MCF 10A (cell line): ENCODE measurements at regions not wholly inside any gene's neighbourhood (a gene's known extent, or its start where the extent isn't known, plus 50 kb on each side); places are given as distances from the start of the nearest gene placed in this dataset.
"Not testable (repeated sequence)": the region's sequence is repeated elsewhere in the genome, so short reads cannot be mapped to it uniquely, and the experiment has no call there.

Experiments
- BruUV-seq: library from RNA; stranded (reverse); fragments of 400-500 nt; replicated peaks from 2 replicates; lab custom pipeline; 2021; lab: Mats Ljungman, UMichigan
- CTCF ChIA-PET: fragments of 300-600 bp; sonication (Branson Sonifier 250); formaldehyde crosslinking; extraction: SDS; loops from one replicate; lab custom pipeline; 2021; ENCODE audit warnings: antibody characterized with exemption, inconsistent platforms; lab: Yijun Ruan, JAX
- POLR2A ChIA-PET: fragments of 300-600, 350-650 bp; sonication (Branson Sonifier 250); formaldehyde crosslinking; extraction: SDS; loops from one replicate; lab custom pipeline; 2020; ENCODE audit warnings: antibody characterized with exemption, inconsistent platforms; lab: Yijun Ruan, JAX
- DNase-seq: peaks from one replicate; pipeline ENCODE4 v3.0.0-alpha.2; 2018; ENCODE audit not compliant: unreplicated experiment
- H3K27ac Mint-ChIP-seq: one replicate; pipeline ENCODE4 v1.8.0; 2022; ENCODE audit warnings: mild to moderate bottlenecking, low read depth, mixed read lengths; ENCODE audit not compliant: unreplicated experiment
- H3K27me3 Mint-ChIP-seq: one replicate; pipeline ENCODE4 v1.8.0; 2022; ENCODE audit warnings: mixed read lengths; ENCODE audit not compliant: insufficient read depth, unreplicated experiment
- H3K36me3 Mint-ChIP-seq: one replicate; pipeline ENCODE4 v1.8.0; 2022; ENCODE audit warnings: mild to moderate bottlenecking, moderate library complexity, mixed read lengths; ENCODE audit not compliant: insufficient read depth, unreplicated experiment
- H3K4me1 Mint-ChIP-seq: one replicate; pipeline ENCODE4 v1.8.0; 2022; ENCODE audit warnings: mixed read lengths; ENCODE audit not compliant: insufficient read depth, unreplicated experiment
- H3K4me3 Mint-ChIP-seq: one replicate; pipeline ENCODE4 v1.8.0; 2022; ENCODE audit warnings: mild to moderate bottlenecking, moderate library complexity, mixed read lengths; ENCODE audit not compliant: unreplicated experiment
- H3K9me3 Mint-ChIP-seq: one replicate; pipeline ENCODE4 v1.8.0; 2022; ENCODE audit warnings: mixed read lengths; ENCODE audit not compliant: unreplicated experiment
- intact Hi-C: fragments of 100-400 bp; cut with micrococcal nuclease; formaldehyde crosslinking; loops from 2 replicates; pipeline ENCODE4 v1.14.1; 2022
- TF ChIP-seq, protein P1 (sequence below): fragments of 200-600 bp; IDR thresholded peaks from one replicate; pipeline ENCODE4 v1.8.0; 2022; ENCODE audit warnings: antibody characterized with exemption, mild to moderate bottlenecking; ENCODE audit not compliant: unreplicated experiment

DNA sequence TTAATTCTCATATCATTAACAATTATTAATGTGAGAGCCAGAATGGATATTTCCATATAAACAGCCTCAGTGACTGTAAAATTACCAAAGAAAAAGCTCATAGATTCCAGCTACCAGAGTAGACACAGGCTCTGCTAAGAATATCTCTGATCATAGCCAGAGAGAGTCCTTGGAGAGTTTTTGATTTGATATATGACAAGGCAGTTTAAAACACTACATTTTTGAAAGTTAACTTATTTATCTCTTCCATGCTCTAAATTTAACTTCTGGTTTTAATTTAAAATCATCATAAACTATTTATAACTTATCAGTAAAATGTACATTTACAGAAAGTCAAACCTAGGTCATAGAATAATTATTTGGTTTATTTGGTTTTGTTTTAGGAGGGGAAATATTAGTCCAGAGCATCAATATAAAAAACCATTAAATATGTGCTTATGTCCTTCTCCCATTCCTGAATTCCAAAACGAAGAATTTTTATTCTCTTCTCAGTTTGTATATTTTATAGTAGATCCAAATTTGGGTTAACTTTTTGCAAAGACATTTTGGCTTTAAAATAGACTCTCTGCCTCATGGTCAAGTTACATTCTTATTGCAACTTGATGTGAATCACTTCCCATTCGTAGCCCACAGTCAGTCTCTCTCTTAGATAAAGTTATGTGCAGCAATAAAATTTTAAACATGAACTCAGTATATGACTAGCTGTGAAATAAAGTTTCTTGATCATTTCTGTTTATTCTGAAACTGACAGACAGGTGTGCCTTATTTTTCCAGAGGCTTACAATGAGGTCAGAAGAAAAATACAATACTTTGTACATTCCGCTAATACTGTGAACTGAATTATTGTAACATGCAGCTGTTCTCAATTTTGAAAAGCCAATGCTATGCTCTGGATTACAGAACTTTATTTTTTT, 267.1 kb downstream of the PAPSS1 start:
- no peaks in the 10 kb centered on the region for H3K27me3 Mint-ChIP-seq
- no peak overlapping the region for H3K27ac Mint-ChIP-seq
- H3K9me3 Mint-ChIP-seq: no peaks in the 10 kb centered on the region
- DNase-seq: no peak
- TF ChIP-seq, protein P1, sequence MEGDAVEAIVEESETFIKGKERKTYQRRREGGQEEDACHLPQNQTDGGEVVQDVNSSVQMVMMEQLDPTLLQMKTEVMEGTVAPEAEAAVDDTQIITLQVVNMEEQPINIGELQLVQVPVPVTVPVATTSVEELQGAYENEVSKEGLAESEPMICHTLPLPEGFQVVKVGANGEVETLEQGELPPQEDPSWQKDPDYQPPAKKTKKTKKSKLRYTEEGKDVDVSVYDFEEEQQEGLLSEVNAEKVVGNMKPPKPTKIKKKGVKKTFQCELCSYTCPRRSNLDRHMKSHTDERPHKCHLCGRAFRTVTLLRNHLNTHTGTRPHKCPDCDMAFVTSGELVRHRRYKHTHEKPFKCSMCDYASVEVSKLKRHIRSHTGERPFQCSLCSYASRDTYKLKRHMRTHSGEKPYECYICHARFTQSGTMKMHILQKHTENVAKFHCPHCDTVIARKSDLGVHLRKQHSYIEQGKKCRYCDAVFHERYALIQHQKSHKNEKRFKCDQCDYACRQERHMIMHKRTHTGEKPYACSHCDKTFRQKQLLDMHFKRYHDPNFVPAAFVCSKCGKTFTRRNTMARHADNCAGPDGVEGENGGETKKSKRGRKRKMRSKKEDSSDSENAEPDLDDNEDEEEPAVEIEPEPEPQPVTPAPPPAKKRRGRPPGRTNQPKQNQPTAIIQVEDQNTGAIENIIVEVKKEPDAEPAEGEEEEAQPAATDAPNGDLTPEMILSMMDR: no peak
- intact Hi-C loops: no loop called here
- CTCF ChIA-PET: no interaction called here
- H3K36me3 Mint-ChIP-seq: no peaks in the 10 kb centered on the region
- no peak overlapping the region for H3K4me3 Mint-ChIP-seq
- POLR2A ChIA-PET: no interaction called here
- no TSS peak for BruUV-seq
- no peaks in the 10 kb centered on the region for H3K4me1 Mint-ChIP-seq

DNA sequence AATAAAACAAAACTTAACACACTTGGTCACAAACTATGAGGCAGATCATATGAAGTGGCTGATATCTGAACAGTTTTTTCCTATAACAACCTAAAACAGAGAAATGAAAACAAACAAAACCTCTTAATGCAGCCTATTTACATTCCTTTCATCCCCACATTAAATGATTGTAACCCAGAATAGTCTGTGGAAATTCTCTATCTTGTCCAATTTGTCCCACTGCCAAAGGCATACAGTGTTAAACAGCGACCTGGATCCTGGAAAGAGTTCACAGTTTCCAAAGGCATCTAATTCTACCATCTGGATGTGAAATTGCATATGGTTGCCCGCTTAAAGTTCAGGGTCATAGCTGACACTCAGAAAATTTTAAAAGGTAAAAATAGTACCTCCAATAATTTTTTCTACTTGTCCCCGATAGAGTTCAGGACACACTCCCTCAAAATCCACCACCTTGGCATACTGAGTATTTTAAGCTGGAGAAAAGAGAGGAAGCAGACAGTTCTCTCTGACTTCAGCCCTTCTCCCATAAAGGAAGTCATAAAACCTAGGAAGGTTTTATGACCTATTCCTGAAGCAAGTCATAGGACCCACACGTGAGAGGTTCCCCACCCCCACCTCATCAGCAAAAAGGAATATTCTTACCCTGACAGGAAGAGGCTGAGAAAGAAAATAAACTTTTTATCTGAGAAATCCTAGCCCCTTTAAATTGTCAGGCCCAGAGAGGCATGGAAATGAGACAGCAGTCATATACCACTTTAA, 270.2 kb downstream of the PAPSS1 start:
- Mint-ChIP-seq H3K4me1 (no peaks in the 10 kb centered on the region), H3K27me3 (no peaks in the 10 kb centered on the region), H3K9me3 (no peaks in the 10 kb centered on the region), H3K4me3 (no peak overlapping the region), H3K36me3 (no peaks in the 10 kb centered on the region), H3K27ac (no peak overlapping the region)
- intact Hi-C loops: no loop called here
- POLR2A ChIA-PET: no interaction called here
- CTCF ChIA-PET: no interaction called here
- no peak for DNase-seq
- TF ChIP-seq, protein P1: no peak
- no TSS peak for BruUV-seq

DNA sequence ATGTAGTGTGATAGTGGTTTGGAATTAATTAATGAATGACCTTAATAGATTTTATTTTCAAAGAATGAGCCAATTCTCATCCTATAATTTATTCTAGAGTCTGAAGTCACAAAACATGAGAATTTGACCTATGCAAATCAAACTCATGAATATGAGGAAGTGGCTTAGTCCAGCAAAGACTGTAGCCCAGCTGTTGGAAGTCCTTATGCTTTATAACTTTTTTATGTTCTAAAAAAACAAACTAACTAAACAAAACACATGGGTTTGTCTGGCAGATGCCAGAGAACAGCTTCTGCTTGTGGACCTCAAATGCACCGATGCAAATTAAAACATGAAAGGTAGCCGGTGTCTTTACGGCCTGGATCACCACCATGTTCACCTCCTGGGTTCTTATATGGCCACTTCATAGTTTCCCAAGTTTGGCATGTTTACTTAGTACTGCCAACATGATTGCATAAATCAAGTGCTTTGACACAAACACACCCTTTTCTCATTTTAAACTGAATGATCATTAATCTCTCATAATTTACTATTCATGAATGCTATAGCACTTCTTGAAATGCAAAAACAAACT, 277.4 kb downstream of the PAPSS1 start:
- Mint-ChIP-seq H3K4me3 (no peak overlapping the region), H3K27me3 (no peaks in the 10 kb centered on the region), H3K27ac (no peak overlapping the region), H3K4me1 (no peaks in the 10 kb centered on the region), H3K9me3 (no peaks in the 10 kb centered on the region), H3K36me3 (no peaks in the 10 kb centered on the region)
- DNase-seq: no peak
- intact Hi-C loops: no loop called here
- POLR2A ChIA-PET: no interaction called here
- BruUV-seq: no TSS peak
- TF ChIP-seq, protein P1: no peak
- CTCF ChIA-PET: no interaction called here

DNA sequence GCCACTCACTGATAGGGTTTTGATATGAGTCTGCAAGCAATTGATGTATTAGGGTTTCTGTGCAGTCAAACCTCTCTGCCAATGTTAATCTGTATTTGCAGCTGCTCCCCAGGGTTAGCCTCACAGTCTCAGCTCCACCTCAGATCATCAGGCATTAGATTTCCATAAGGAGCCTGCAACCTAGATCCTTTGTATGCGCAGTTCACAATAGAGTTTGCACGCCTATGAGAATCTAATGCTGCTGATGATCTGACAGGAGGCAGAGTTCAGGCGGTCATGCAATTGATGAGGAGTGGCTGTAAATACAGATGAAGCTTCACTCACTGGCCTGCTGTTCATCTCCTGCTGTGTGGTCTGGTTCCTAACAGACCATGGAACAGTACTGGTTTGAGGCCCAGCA, 280.6 kb downstream of the PAPSS1 start:
- H3K36me3 Mint-ChIP-seq: no peaks in the 10 kb centered on the region
- POLR2A ChIA-PET: no interaction called here
- no peaks in the 10 kb centered on the region for H3K4me1 Mint-ChIP-seq
- H3K4me3 Mint-ChIP-seq: no peak overlapping the region
- DNase-seq: no peak
- no TSS peak for BruUV-seq
- no peak overlapping the region for H3K27ac Mint-ChIP-seq
- CTCF ChIA-PET: no interaction called here
- TF ChIP-seq, protein P1: no peak
- H3K27me3 Mint-ChIP-seq: no peaks in the 10 kb centered on the region
- intact Hi-C loops: no loop called here
- H3K9me3 Mint-ChIP-seq: peaks cover 5% of the 10 kb centered on the region

DNA sequence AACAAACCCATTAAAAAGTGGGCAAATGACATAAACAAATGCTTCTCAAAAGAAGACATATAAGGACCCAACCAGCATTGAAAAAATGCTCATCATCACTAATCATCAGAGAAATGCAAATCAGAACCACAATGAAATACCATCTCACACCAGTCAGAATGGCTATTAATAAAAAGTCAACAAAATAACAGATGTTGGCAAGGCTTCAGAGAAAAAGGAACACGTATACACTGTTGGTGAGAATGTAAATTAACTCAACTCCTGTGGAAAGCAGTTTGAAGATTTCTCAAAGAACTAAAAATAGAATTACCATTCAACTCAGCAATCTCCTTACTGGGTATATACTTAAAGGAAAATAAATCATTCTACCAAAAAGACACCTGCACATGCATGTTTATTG, 283.6 kb downstream of the PAPSS1 start:
- H3K4me3 Mint-ChIP-seq, H3K27me3 Mint-ChIP-seq, H3K36me3 Mint-ChIP-seq, H3K4me1 Mint-ChIP-seq, intact Hi-C loops, CTCF ChIA-PET, DNase-seq, H3K27ac Mint-ChIP-seq, H3K9me3 Mint-ChIP-seq, POLR2A ChIA-PET, BruUV-seq: not testable (repeated sequence)
